Sigmoid colon (tissue), 4 donors: ENCODE measurements at regions not wholly inside any gene's neighbourhood (a gene's known extent, or its start where the extent isn't known, plus 50 kb on each side); places are given as distances from the start of the nearest gene placed in this dataset.

Experiments
- CTCF ChIP-seq, 4 experiments: fragments of 450-650 bp in 3 of 4; fragments of 200-600 bp in 1 of 4; IDR thresholded peaks; one replicate each; pipeline ENCODE4 v1.5.1; 2016 to 2019; ENCODE audit warnings: antibody characterized with exemption in 4 of 4, mild to moderate bottlenecking in 3 of 4, moderate library complexity in 2 of 4
- EP300 ChIP-seq, 4 donors: sonication (generic); formaldehyde crosslinking; IDR thresholded peaks; one replicate each; pipeline ENCODE4 v1.6.1; 2017; ENCODE audit warnings: antibody characterized with exemption in 4 of 4
- POLR2A ChIP-seq, 2 donors: fragments of 450-650 bp; IDR thresholded peaks; one replicate each; pipeline ENCODE4 v1.6.1; 2016; ENCODE audit warnings: antibody characterized with exemption in 2 of 2, mild to moderate bottlenecking in 2 of 2, moderate library complexity in 2 of 2

- TF ChIP-seq CTCF (IDR thresholded peaks at IDR 0.05) (no peak), POLR2A (IDR thresholded peaks at IDR 0.05) (no peak), EP300 (IDR thresholded peaks at IDR 0.05) (no peak)
Measured at GRCh38 chrY:19020193-19020592, 246.7 kb upstream of the HSFY2 start.
